ENCODE measurements at regions not wholly inside any gene's neighbourhood (a gene's known extent, or its start where the extent isn't known, plus 50 kb on each side); places are given as distances from the start of the nearest gene placed in this dataset.

GRCh38 chr18:45174629-45175136, 440.6 kb upstream of the SLC14A2 start:
- no peak for DNase-seq (ENCODE audit: low read depth)
- TF ChIP-seq, protein P1, sequence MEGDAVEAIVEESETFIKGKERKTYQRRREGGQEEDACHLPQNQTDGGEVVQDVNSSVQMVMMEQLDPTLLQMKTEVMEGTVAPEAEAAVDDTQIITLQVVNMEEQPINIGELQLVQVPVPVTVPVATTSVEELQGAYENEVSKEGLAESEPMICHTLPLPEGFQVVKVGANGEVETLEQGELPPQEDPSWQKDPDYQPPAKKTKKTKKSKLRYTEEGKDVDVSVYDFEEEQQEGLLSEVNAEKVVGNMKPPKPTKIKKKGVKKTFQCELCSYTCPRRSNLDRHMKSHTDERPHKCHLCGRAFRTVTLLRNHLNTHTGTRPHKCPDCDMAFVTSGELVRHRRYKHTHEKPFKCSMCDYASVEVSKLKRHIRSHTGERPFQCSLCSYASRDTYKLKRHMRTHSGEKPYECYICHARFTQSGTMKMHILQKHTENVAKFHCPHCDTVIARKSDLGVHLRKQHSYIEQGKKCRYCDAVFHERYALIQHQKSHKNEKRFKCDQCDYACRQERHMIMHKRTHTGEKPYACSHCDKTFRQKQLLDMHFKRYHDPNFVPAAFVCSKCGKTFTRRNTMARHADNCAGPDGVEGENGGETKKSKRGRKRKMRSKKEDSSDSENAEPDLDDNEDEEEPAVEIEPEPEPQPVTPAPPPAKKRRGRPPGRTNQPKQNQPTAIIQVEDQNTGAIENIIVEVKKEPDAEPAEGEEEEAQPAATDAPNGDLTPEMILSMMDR (conservative IDR thresholded peaks at IDR 0.05; ENCODE audit: low read depth, low read length) = no peak
- H3K4me3 ChIP-seq (ENCODE audit: low read length) = no peak overlapping the region

- no peak for DNase-seq (ENCODE audit: low read depth)
- TF ChIP-seq, protein P1 (conservative IDR thresholded peaks at IDR 0.05; ENCODE audit: low read depth, low read length) = no peak
These were observed 439.8 kb upstream of the SLC14A2 start for GRCh38 chr18:45175511-45175910.

GRCh38 chr18:45186832-45187231, 428.4 kb upstream of the SLC14A2 start:
- DNase-seq (ENCODE audit: low read depth) = no peak
- no peak overlapping the region for H3K4me3 ChIP-seq (ENCODE audit: low read length)
- TF ChIP-seq, protein P1 (conservative IDR thresholded peaks at IDR 0.05; ENCODE audit: low read depth, low read length) = no peak

More at GRCh38 chr18:45175511-45175910, 439.8 kb upstream of the SLC14A2 start:
- H3K4me3 ChIP-seq (ENCODE audit: low read length) = no peak overlapping the region

DNA sequence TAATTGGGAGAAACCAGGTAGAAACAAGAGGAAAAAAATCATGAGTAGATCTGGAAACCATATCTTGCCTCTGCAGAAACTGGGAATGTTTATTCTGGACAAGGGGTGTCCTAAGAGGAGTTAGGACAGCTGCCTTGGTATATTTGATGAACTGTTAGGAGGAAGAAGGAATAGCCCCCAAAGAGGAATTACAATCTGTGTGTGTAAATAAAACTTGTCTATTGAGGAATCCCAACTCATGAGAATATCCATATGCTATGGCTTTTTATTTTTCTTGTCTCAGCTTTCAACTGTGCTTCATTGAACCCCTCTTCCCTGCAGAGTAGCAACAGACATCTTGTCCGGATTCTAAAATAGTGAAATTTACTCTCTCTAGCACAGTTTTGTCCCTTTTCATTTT, 423.5 kb upstream of the SLC14A2 start:
- TF ChIP-seq, protein P1 (conservative IDR thresholded peaks at IDR 0.05; ENCODE audit: low read depth, low read length) = no peak
- DNase-seq (ENCODE audit: low read depth) = no peak

GRCh38 chr18:45197526-45197970, 417.7 kb upstream of the SLC14A2 start:
- TF ChIP-seq, protein P1 (conservative IDR thresholded peaks at IDR 0.05; ENCODE audit: low read depth, low read length) = no peak
- DNase-seq (ENCODE audit: low read depth) = peak; percentile 52
- no peak overlapping the region for H3K4me3 ChIP-seq (ENCODE audit: low read length)

More for the DNA sequence above, 423.5 kb upstream of the SLC14A2 start:
- no peak overlapping the region for H3K4me3 ChIP-seq (ENCODE audit: low read length)

DNA sequence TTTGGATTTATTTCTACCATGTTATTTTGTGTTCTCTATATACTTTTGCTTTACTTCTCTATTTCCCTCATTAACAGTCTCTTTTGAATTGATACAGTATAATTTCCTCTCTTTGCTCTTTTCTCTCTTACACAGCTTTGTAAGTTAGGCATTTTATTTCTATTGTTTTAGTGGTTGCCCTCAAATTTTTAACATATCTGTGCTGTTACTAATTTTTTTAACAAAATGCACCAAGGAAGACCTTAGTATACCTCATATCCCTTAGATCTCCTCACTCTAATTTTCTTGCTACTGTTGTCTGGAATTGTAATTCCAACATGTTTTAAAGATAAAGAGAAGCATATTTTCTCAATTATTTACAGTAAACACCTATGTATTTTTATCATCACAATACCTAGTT, 416.8 kb upstream of the SLC14A2 start:
- TF ChIP-seq, protein P1 (conservative IDR thresholded peaks at IDR 0.05; ENCODE audit: low read depth, low read length) = no peak
- no peak for DNase-seq (ENCODE audit: low read depth)
- H3K4me3 ChIP-seq (ENCODE audit: low read length) = no peak overlapping the region

DNA sequence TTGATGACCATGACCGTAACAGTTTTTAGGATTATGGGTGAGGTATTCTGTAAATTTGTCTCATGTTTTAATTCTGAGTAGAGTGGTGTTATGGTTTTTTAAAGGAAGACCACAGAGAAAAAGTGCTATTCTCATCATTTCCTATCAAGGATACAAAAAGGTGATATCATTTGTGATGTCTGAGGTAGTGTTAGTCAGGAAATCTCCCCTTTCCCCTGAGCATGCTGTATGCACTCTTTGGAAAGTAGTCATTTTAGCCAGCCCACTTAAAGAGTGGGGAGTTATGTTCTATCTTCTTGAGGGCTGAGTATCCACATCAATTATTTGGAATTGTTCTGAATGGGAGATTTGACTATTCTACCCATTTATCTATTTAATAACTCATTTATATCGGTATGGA, 414.2 kb upstream of the SLC14A2 start:
- TF ChIP-seq, protein P1 (conservative IDR thresholded peaks at IDR 0.05; ENCODE audit: low read depth, low read length) = no peak
- DNase-seq (ENCODE audit: low read depth) = no peak
- H3K4me3 ChIP-seq (ENCODE audit: low read length) = no peak overlapping the region
